ENCODE measurements at regions not wholly inside any gene's neighbourhood (a gene's known extent, or its start where the extent isn't known, plus 50 kb on each side); places are given as distances from the start of the nearest gene placed in this dataset.

- TF ChIP-seq CTCF (IDR thresholded peaks at IDR 0.05; ENCODE audit: low read length): no peak
- TF ChIP-seq EZH2 (IDR thresholded peaks at IDR 0.05; ENCODE audit: borderline replicate concordance, low read length): no peak
These were observed 1786.4 kb upstream of the WWC1 start for GRCh38 chr5:166505067-166505466.
